ENCODE measurements at regions not wholly inside any gene's neighbourhood (a gene's known extent, or its start where the extent isn't known, plus 50 kb on each side); places are given as distances from the start of the nearest gene placed in this dataset.

DNA sequence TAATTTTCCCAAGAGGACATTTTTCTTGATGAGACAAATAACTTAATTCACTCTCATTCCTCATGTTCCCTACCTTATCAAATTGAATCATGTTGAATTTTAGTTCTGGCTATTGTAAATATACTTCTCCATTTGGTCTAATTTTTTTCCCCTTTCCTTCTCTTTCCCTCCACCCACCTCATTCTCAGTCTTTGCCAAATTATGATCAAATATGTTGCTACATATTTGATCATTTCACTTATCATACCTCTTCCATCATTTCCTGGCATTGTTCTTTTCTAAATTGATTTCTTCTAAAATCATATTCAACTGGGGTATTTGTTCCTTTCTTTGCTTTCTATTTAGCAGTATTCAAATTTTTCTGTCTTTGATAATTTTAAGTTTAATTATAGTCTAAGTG is 52.3 kb downstream of the HDGFL1 start:
- H3K36me3 ChIP-seq (ENCODE audit: control insufficient read depth in 4 of 4, insufficient read depth in 3 of 4, low read depth in 1 of 4, low read length in 3 of 4), result no peaks in the 10 kb centered on the region
- TF ChIP-seq FOXA1 (IDR thresholded peaks at IDR 0.05), result no peak
- TF ChIP-seq EGR1 (IDR thresholded peaks at IDR 0.05; ENCODE audit: low read depth in 2 of 2), result no peak
- no peak for TF ChIP-seq YY1 (IDR thresholded peaks at IDR 0.05)
- TF ChIP-seq, protein P1, sequence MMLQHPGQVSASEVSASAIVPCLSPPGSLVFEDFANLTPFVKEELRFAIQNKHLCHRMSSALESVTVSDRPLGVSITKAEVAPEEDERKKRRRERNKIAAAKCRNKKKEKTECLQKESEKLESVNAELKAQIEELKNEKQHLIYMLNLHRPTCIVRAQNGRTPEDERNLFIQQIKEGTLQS (IDR thresholded peaks at IDR 0.05), result no peak
- no peak for TF ChIP-seq JUND (IDR thresholded peaks at IDR 0.05)
- TF ChIP-seq NR2F2 (IDR thresholded peaks at IDR 0.05), result no peak
- TF ChIP-seq HNF4A (conservative IDR thresholded peaks at IDR 0.05), result no peak
- TF ChIP-seq, protein P2, sequence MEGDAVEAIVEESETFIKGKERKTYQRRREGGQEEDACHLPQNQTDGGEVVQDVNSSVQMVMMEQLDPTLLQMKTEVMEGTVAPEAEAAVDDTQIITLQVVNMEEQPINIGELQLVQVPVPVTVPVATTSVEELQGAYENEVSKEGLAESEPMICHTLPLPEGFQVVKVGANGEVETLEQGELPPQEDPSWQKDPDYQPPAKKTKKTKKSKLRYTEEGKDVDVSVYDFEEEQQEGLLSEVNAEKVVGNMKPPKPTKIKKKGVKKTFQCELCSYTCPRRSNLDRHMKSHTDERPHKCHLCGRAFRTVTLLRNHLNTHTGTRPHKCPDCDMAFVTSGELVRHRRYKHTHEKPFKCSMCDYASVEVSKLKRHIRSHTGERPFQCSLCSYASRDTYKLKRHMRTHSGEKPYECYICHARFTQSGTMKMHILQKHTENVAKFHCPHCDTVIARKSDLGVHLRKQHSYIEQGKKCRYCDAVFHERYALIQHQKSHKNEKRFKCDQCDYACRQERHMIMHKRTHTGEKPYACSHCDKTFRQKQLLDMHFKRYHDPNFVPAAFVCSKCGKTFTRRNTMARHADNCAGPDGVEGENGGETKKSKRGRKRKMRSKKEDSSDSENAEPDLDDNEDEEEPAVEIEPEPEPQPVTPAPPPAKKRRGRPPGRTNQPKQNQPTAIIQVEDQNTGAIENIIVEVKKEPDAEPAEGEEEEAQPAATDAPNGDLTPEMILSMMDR (IDR thresholded peaks at IDR 0.05; ENCODE audit: low read depth, low read length, missing input control), result no peak
- TF ChIP-seq GABPA (IDR thresholded peaks at IDR 0.05 in 1 of 2, conservative IDR thresholded peaks at IDR 0.05 in 1 of 2), result no peak
- TF ChIP-seq, protein P3, sequence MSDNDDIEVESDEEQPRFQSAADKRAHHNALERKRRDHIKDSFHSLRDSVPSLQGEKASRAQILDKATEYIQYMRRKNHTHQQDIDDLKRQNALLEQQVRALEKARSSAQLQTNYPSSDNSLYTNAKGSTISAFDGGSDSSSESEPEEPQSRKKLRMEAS (IDR thresholded peaks at IDR 0.05), result no peak
- no peak overlapping the region for H3K27ac ChIP-seq (ENCODE audit: low read depth in 1 of 2, low read length in 2 of 2)
- H3K27me3 ChIP-seq (ENCODE audit: control insufficient read depth in 4 of 4, insufficient read depth in 4 of 4, low read length in 3 of 4), result no peaks in the 10 kb centered on the region
- no peaks in the 10 kb centered on the region for H3K4me1 ChIP-seq (ENCODE audit: control insufficient read depth in 4 of 4, insufficient read depth in 4 of 4, low read length in 3 of 4)
- no peak for DNase-seq (ENCODE audit: low spot score)
- H3K9ac ChIP-seq (ENCODE audit: low read depth in 1 of 2, low read length in 2 of 2), result no peak overlapping the region
- no peaks in the 10 kb centered on the region for H3K9me3 ChIP-seq (ENCODE audit: control insufficient read depth in 4 of 4, low read length in 3 of 4)
- no peak overlapping the region for H3K4me3 ChIP-seq (ENCODE audit: low read depth in 1 of 3, low read length in 3 of 3)

DNA sequence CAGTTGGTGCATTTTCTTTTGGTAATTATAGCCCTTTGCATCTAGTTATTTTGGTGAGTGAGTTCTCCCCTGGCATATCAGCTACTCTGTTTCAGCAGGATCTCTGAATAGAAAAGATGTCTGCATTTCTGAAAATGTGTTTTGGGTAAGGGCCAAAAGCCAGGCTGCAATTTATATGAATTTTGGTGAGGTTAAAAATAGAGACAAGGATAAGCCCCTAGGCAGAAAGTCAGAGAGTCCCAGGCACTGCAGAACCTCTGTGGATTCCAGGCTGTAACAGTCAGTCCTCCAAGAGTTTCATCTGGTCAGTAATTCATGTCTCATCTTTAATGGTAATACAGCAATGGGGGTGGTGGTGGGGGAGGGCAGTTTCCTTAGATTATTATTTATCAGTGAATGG is 53.0 kb downstream of the HDGFL1 start:
- Histone ChIP-seq H3K27ac (ENCODE audit: low read depth in 1 of 2, low read length in 2 of 2) (no peak overlapping the region), H3K4me1 (ENCODE audit: control insufficient read depth in 4 of 4, insufficient read depth in 4 of 4, low read length in 3 of 4) (no peaks in the 10 kb centered on the region), H3K4me3 (ENCODE audit: low read depth in 1 of 3, low read length in 3 of 3) (no peak overlapping the region), H3K27me3 (ENCODE audit: control insufficient read depth in 4 of 4, insufficient read depth in 4 of 4, low read length in 3 of 4) (no peaks in the 10 kb centered on the region), H3K9ac (ENCODE audit: low read depth in 1 of 2, low read length in 2 of 2) (no peak overlapping the region), H3K36me3 (ENCODE audit: control insufficient read depth in 4 of 4, insufficient read depth in 3 of 4, low read depth in 1 of 4, low read length in 3 of 4) (no peaks in the 10 kb centered on the region), H3K9me3 (ENCODE audit: control insufficient read depth in 4 of 4, low read length in 3 of 4) (no peaks in the 10 kb centered on the region)
- TF ChIP-seq FOXA2 (IDR thresholded peaks at IDR 0.05) (no peak), EGR1 (IDR thresholded peaks at IDR 0.05; ENCODE audit: low read depth in 2 of 2) (no peak), FOXA1 (IDR thresholded peaks at IDR 0.05) (no peak), HNF4G (IDR thresholded peaks at IDR 0.05) (no peak), JUND (IDR thresholded peaks at IDR 0.05) (no peak), SP1 (IDR thresholded peaks at IDR 0.05) (no peak), RAD21 (IDR thresholded peaks at IDR 0.05) (no peak), YY1 (IDR thresholded peaks at IDR 0.05) (no peak), RXRA (IDR thresholded peaks at IDR 0.05) (no peak)
- TF ChIP-seq, protein P3 (IDR thresholded peaks at IDR 0.05), result no peak
- TF ChIP-seq, protein P1 (IDR thresholded peaks at IDR 0.05), result no peak
- TF ChIP-seq, protein P4, sequence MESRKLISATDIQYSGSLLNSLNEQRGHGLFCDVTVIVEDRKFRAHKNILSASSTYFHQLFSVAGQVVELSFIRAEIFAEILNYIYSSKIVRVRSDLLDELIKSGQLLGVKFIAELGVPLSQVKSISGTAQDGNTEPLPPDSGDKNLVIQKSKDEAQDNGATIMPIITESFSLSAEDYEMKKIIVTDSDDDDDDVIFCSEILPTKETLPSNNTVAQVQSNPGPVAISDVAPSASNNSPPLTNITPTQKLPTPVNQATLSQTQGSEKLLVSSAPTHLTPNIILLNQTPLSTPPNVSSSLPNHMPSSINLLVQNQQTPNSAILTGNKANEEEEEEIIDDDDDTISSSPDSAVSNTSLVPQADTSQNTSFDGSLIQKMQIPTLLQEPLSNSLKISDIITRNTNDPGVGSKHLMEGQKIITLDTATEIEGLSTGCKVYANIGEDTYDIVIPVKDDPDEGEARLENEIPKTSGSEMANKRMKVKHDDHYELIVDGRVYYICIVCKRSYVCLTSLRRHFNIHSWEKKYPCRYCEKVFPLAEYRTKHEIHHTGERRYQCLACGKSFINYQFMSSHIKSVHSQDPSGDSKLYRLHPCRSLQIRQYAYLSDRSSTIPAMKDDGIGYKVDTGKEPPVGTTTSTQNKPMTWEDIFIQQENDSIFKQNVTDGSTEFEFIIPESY (IDR thresholded peaks at IDR 0.05), result no peak
- TF ChIP-seq, protein P5, sequence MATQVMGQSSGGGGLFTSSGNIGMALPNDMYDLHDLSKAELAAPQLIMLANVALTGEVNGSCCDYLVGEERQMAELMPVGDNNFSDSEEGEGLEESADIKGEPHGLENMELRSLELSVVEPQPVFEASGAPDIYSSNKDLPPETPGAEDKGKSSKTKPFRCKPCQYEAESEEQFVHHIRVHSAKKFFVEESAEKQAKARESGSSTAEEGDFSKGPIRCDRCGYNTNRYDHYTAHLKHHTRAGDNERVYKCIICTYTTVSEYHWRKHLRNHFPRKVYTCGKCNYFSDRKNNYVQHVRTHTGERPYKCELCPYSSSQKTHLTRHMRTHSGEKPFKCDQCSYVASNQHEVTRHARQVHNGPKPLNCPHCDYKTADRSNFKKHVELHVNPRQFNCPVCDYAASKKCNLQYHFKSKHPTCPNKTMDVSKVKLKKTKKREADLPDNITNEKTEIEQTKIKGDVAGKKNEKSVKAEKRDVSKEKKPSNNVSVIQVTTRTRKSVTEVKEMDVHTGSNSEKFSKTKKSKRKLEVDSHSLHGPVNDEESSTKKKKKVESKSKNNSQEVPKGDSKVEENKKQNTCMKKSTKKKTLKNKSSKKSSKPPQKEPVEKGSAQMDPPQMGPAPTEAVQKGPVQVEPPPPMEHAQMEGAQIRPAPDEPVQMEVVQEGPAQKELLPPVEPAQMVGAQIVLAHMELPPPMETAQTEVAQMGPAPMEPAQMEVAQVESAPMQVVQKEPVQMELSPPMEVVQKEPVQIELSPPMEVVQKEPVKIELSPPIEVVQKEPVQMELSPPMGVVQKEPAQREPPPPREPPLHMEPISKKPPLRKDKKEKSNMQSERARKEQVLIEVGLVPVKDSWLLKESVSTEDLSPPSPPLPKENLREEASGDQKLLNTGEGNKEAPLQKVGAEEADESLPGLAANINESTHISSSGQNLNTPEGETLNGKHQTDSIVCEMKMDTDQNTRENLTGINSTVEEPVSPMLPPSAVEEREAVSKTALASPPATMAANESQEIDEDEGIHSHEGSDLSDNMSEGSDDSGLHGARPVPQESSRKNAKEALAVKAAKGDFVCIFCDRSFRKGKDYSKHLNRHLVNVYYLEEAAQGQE (IDR thresholded peaks at IDR 0.05), result no peak
- DNase-seq (ENCODE audit: low spot score), result no peak
